Suppressor macrophage treated with lipopolysaccharide for 1 hour (primary cell): ENCODE measurements at regions not wholly inside any gene's neighbourhood (a gene's known extent, or its start where the extent isn't known, plus 50 kb on each side); places are given as distances from the start of the nearest gene placed in this dataset.
A peak's percentile ranks its signal among the peaks of the same experiment; 100 is the strongest.

ENCODE experiments used
- DNase-seq, 3 donors: peaks; one replicate each; pipeline ENCODE4 v3.0.0-alpha.2; 2020 to 2022

- no peak for DNase-seq
These were observed 339.0 kb upstream of the WWC1 start for GRCh38 chr5:167952278-167952995.

DNA sequence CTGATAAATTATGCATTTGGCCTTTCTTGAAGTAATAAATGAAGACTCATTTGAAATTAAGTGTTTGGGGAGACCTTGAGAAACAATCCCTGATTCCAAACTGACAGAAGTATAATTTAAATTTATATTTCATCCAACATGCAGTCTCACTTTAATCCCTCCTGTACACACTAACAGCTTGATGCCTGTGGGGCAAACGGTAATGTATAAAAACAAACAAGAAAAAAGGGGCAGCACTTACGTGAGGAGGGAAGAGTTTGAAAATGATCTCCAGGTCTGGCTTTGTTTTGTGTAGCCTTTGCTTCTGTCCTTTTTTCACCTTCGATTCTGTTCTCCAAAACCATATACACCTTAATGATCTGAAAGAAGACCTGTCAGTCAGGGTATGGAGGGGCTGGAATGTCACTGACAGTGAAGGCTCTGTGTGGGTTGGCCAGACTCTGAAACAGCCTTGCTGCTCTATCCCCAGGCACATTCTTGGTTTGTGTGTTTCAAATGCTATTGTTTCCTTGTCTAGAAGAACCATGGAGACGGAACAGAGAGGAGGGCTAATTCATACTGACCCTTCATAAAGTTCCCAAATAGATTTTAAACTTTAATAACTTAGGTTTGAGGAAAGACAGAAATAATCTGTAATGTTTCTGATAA lies 338.2 kb upstream of the WWC1 start:
- no peak for DNase-seq

GRCh38 chr5:167961731-167962130 lies 329.7 kb upstream of the WWC1 start:
- DNase-seq, result no peak

- DNase-seq, result no peak
These were observed 326.9 kb upstream of the WWC1 start for GRCh38 chr5:167964529-167964928.

DNA sequence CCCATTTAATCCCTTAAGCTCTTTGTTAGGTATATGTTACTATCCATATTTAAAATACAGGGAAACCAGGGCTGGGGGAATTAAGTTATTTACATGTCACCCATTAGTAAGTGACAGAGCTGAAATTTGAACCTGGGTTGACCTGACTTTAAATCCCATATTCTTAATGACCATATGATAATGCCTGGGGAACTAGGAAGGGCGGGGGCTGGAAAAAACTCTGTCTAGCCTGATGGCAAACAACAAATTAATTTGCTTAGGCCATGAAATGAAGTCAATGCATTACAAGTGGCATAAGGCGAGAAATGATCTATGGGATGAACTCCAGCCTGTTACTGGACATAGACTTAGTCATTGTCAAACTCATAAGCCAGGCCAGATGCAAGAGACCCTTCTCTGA lies 325.7 kb upstream of the WWC1 start:
- no peak for DNase-seq

DNA sequence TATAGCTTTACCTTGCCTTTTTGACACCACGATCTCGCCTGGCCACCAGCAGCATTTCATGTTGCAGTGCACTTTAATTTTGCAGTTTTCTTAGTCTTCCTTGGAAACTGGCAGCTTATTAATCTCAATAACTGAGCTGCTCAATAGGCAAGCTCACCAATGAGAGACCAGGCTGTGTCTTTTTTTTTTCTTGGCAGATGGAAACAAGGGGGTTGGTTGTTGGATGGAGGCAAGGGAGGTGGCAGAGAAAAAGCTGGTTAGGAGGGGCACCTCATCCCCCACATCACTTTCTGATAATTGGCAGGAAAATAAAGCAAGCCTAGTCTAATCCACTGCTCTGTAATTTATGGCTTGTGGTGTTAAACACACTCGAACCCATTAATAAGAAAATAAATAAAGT lies 324.5 kb upstream of the WWC1 start:
- DNase-seq, result no peak

- DNase-seq, result no peak
These were observed 323.8 kb upstream of the WWC1 start for GRCh38 chr5:167967494-167968177.

DNA sequence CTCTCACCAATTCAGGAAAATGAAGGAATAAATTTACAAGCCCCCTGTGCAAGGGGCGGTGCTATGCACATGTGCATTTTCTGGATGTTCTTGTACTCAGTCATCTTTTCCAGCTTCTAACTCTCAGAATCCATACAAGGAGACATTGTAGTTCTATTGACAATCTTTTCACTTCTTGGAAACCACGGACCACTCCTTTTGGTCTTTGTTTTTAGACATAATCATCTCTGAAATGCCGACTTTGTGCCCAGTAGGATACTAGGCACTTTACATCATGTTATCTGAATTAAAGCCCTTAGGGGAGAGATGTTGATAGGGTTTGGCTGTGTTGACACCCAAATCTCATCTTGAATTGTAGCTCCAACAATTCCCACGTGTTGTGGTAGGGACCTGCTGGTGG lies 322.6 kb upstream of the WWC1 start:
- DNase-seq, result no peak

DNA sequence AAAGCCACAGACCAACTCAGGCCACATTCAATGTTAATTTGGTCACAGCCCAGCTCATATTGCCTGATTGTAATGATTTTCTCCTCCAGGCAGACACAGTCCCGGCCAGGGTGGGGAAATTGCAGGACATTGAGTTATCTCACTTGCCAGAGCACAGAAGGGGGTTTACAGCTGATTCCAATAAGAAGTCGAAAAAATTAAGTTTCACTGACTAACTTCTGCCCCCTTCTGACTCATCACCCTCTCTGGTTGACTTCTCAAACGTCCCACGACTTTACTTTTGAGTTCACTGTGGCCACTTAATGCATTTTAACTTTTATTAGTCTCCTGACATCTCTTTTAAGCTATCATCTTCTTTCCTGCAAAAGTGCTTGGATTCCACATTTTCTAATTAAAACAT lies 321.4 kb upstream of the WWC1 start:
- DNase-seq, result peak in 2 of 3 donors; percentile 20 to 21

DNA sequence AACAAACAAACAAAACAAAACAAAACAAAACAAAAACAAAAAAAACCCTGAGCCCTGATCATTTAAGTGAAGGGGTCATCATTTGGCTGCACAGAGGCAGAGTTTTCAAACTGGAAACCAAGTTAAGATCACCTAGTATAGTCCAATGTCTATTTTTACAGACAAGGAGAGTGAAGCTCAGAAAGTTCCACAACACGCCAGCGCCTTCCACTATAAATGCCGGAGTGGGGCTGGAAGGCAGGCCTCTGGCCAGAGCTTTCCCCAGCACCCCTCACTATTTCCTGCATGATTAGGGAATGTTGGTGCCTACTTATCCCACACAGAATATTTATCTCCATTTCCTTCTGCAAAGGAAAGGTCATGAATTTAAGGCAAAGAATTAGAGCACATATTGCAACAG lies 319.7 kb upstream of the WWC1 start:
- no peak for DNase-seq

- DNase-seq, result no peak
These were observed 318.3 kb upstream of the WWC1 start for GRCh38 chr5:167973126-167973525.

DNA sequence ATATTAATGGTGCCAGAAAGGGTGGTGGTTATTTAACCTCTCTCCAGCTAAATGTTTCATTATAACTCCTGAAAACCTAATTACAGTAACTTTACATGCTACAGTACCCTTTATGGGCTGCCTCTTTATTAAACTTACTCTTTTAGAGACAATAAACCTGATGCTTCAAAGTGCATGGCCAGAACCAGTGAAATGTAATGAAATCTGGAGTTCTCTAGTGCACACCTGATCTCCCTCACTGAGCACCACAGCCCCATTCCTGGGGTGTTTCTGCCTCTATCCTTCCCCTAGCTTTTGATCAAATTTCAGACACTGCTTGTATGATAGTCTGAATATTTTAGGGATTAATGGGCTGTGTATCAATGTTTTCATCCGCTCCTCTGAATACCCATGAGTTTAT lies 306.5 kb upstream of the WWC1 start:
- no peak for DNase-seq

DNA sequence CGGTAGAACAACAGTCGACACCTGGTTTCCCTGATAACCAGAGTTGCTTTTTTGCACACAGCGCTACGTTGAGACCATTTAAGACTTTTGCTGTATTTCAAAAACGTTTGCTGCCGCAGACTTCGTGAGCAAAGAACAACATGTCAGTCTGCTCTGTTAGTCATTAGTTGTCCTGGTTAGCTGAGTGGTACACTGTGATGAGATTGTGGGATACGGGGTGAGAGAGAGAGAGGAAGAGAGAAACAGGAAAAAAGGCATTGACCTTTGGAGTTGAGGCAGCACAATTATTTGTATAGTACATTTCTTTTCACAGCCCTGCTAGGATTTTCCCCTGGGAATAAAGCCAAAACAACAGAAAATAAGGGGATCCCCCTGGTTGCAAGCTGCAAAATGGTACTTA lies 306.1 kb upstream of the WWC1 start:
- no peak for DNase-seq

DNA sequence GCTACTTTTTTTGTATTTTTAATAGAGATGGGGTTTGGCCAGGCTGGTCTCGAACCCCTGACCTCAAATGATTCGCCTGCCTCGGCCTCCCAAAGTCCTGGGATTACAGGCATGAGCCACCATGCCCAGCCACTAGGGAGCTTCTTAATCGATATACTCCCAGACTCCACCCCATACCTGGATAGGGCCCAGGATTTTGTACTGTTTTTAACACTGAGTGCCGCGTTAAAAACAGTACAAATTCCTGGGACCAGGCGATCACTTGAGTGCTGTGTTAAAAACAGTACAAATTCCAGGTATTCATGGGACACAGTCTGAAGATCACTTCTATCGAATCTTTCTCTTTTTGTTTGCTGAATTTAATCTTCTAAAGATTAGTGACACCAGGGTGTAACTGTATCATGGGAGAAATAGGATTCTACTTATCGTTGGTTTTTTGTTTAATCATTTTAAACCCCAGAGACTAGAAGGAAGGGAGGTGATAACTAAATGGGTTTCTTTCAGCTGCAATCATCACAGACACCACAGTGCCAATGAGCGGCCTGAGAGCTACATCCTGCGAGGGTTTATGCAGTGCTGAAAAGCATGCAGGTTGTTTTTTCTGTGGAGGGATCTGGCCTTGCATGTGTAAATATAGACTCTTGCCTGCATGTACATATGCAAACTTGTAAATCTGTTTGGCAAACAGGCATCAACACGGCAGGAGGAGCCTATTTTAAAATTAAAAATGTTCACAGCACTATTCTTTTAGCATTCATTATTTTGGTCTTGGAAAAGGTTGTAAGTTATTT lies 303.8 kb upstream of the WWC1 start:
- no peak for DNase-seq

GRCh38 chr5:167992868-167993267 lies 298.6 kb upstream of the WWC1 start:
- no peak for DNase-seq

DNA sequence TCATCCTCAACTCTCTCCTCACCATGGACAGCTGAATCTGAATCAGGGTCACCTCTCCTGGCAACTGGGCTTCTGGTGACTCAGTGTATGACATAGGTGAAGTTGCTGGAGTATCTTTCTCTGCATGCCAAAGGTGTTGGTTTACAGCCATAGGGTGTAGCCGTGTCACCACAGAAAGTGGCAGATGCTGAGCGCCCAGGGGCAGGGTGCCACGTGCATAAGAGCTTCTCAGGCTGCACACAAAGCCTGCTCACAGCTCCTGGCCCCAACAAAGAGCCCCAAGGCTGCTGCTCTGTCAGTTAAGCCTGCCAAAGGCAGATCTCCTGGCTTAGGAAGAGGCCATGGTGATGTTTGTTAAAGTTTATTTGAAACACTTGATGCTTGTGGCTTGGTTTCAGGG lies 297.7 kb upstream of the WWC1 start:
- no peak for DNase-seq

DNA sequence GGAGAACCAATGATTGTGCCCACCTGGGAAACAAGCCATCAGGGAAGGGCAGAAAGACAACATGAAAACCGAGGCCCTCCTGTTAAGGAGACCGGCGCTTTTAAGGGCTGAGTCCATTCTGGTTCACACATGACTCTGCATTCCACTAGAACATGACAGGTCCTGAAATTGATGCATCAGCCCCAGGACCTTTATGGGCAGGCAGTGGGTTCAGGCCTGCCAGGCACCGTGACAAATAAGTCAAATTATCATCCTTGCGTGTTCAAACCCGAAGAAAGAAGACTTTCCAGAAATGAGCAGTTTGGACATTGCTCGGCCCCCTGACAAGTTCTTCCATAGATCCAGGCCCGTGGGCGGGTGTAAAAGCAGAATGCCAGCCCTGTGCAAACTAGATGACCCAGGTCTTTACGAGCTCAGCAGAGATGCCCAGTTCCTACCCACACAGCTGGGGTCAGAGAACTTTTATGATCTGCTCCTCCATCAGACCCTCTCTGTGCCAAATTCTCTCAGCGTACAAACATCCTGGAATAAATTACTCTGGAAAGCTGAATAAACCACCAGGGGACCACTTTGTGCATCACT lies 295.5 kb upstream of the WWC1 start:
- DNase-seq, result no peak

DNA sequence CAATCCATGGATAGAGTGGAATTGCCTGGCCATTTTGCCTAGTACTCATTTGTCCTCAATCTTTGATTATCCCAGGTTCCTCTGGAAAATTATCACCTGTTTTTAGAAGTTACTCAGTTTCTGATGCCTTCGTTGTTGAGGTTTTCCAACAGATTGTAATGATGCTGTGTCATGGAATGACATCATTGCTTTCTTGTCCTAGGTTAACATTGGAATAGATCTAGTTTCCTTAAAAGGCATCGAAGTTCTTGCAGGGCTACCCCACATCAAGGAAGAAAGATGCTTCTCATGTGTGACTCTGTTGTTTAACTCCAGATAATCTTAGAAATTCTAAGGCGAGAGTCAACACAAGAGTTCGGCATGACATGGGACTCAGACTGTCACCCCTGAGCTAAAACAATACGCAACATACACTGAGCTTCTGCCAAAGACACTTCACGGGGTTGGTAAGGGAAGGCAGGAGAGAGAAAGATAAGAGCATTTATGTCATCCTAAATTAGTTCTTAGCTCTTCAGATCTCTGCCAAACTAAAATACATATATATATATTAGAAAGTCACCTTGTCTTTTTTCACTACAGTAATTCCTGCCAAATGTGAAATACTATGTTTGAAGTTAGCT lies 293.2 kb upstream of the WWC1 start:
- DNase-seq, result no peak

DNA sequence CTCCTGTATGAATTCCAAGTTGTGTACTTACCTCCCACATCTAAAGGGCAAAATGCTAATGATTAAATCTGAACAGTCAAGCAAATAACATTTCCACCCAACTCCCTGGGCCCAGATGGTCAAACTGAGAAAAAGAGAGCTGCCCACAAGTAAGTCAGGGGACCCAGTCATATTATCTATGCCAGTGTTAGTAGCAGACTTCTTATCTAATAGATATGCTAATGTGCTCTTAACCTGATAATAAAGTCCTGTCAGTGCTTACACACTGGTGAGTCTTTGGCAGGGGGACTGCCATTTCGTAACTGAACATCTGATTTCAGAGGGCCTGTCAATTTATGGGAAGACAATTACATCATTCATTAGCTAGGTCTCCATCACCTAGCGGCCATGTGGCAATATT lies 292.3 kb upstream of the WWC1 start:
- DNase-seq, result no peak

- DNase-seq, result no peak
These were observed 290.1 kb upstream of the WWC1 start for GRCh38 chr5:168001318-168001717.

DNA sequence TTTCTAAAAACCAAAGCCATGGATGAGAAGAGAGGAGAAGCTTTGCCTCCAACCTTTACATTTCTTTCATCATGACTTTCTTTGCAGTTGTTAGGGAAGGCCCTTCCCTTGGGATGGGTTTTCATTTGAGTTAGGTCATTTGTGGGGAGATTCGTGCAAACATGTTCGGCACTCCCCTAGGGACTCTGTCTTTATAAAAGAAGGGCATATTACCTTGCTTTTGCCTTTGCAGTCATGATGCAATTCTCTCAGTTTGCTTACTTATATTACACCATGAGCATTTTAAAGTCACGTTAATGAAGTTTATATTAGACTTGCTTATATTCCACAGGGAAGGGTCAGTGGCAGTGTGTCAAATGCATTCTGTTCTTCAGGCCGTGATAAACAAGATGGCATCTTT lies 289.3 kb upstream of the WWC1 start:
- DNase-seq, result no peak

DNA sequence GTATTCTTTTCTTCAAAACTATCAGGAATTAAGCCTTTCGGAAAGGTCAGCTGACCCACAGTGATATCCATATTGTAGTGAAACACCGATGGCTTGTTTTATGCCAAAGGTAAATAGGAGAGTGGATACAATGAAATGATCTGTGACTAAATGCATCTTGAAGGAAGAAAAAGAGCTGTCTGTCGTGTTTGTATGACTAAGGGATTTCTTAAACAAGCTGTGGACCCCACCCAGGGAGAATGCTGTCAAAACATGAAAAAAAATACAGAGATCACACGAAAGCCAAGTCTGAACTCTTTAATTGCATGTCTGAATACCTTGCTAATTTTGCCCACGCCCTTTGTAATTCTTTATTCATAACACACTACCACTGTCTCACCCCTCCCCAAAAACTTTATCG lies 286.4 kb upstream of the WWC1 start:
- DNase-seq, result no peak

DNA sequence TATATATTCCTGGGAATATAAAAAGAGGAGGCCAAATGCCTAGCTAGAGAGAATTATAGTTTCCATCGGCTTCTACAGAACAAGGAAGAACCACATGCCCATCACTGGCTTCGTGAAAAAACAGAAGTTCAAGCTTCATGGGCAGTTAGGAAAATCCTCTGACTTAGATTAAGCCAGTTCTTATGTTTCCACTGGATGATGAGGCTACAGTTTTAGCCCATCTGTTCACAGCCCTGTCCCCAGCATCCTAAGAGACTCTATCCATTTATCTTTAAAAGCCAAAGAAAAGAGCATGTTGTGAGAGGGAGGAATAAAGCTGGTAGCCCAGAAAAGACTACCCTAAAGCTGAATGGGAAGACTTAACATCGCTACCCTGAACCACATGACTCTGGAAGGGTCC lies 285.5 kb upstream of the WWC1 start:
- no peak for DNase-seq
